ENCODE measurements at regions not wholly inside any gene's neighbourhood (a gene's known extent, or its start where the extent isn't known, plus 50 kb on each side); places are given as distances from the start of the nearest gene placed in this dataset.

- no peak for TF ChIP-seq EZH2 (IDR thresholded peaks at IDR 0.05; ENCODE audit: insufficient read depth, low read length)
- TF ChIP-seq CTCF (IDR thresholded peaks at IDR 0.05; ENCODE audit: insufficient read depth, low read depth, low read length) = no peak
Observed at GRCh38 chr2:38203446-38203810, 127.5 kb upstream of the CYP1B1 start.
